HG03521 (cell line): ENCODE measurements at regions not wholly inside any gene's neighbourhood (a gene's known extent, or its start where the extent isn't known, plus 50 kb on each side); places are given as distances from the start of the nearest gene placed in this dataset.
A peak's percentile ranks its signal among the peaks of the same experiment; 100 is the strongest.
"Not testable (repeated sequence)": the region's sequence is repeated elsewhere in the genome, so short reads cannot be mapped to it uniquely, and the experiment has no call there.

Source experiments
- ATAC-seq: cut with Tn5 transposase; IDR thresholded peaks from one replicate; pipeline ENCODE4 v1.9.1; 2021; ENCODE audit warnings: mild to moderate bottlenecking, moderate library complexity; ENCODE audit not compliant: unreplicated experiment

DNA sequence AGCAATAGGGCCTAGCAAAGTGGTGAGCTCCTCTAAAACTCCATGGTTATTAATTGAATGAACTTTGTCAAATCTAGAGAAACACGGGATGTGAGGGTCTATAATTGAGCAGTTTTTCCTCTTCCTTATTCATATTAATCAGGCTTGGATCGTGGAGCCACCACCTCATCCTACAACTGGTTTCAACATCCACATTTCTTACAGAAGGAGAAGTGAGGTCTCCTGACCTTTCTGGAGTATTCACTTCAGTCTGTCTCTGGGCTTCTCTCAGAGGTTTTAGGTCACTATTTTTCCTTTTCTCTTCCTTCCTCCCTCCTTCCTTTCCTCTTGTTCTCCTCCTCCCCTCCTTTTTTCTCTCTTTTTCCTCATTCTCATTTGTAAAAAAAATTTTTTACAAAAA, 177.3 kb upstream of the ACTBL2 start:
- no peak for ATAC-seq

- no peak for ATAC-seq
Measured at GRCh38 chr5:57658018-57658417, 175.4 kb upstream of the ACTBL2 start.

GRCh38 chr5:57655228-57655627, 172.6 kb upstream of the ACTBL2 start:
- no peak for ATAC-seq

- ATAC-seq, result no peak
Measured at GRCh38 chr5:57653636-57654290, 171.2 kb upstream of the ACTBL2 start.

- no peak for ATAC-seq
Measured at GRCh38 chr5:57651127-57651526, 168.5 kb upstream of the ACTBL2 start.

GRCh38 chr5:57650360-57651069, 167.9 kb upstream of the ACTBL2 start:
- ATAC-seq, result peak; percentile 95

GRCh38 chr5:57642698-57643097, 160.1 kb upstream of the ACTBL2 start:
- ATAC-seq, result no peak

- no peak for ATAC-seq
Measured at GRCh38 chr5:57642066-57642465, 159.5 kb upstream of the ACTBL2 start.

- no peak for ATAC-seq
Measured at GRCh38 chr5:57635146-57635777, 152.7 kb upstream of the ACTBL2 start.

DNA sequence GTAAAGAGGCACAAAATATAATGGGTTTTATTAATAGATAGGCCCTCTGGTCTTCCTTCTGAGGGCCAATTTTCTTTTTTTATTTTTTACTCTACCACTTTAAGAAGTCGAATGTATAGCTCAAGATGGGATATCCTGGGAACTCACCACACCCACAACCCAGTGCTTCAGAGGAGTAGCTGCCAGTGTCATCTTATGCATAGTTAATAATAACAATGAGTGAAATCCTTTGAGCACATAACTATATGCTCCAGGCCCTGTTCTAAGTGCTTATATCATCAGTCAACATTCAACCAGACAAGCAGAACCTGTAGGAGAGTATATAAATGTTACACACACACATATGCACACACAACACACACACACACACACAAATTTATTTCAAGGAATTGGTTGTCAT, 150.3 kb upstream of the ACTBL2 start:
- no peak for ATAC-seq

- not testable (repeated sequence) for ATAC-seq
Measured at GRCh38 chr5:57631139-57631538, 148.5 kb upstream of the ACTBL2 start.

DNA sequence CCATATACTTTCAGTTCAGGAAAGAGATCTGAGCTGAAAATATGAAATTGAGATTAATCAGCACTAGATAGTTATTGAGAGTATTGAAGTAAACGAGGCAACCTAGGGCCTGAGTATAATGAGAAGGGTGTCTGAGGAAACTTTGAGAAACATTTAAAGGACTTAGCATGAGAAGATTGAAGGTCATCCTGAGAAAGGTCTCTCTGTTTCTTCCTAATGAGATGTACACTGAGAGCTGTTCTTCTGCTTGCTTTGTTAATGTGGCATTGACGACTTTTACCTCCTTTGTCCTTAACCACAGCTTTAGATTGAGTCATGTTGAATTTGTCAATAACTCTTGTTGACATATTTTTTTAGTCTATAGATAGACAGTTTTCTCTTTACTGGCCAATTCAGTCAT, 145.1 kb upstream of the ACTBL2 start:
- no peak for ATAC-seq

GRCh38 chr5:57626703-57627102, 144.1 kb upstream of the ACTBL2 start:
- ATAC-seq, result no peak

DNA sequence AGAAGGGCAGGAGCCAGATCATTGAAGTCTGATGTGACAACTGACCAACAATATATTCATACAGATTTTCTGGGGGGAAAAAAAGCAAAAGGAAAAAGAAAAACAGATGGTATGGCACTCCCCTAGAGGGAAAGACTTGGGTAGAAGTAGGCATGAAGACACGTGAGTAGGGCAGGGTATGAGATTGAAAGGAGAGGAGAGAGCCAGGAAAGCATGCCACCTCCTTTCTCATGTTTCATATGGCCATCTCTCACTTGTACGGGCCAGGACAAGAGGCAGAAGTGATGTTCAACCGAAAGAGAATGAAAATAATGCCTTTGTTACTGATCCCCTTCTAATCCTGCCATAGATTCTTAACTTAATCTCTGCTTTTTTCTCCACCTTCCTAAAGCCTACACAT, 139.0 kb upstream of the ACTBL2 start:
- ATAC-seq, result no peak

- ATAC-seq, result no peak
Measured at GRCh38 chr5:57618767-57619381, 136.3 kb upstream of the ACTBL2 start.

GRCh38 chr5:57613741-57614140, 131.1 kb upstream of the ACTBL2 start:
- no peak for ATAC-seq

GRCh38 chr5:57611177-57611576, 128.6 kb upstream of the ACTBL2 start:
- no peak for ATAC-seq

- no peak for ATAC-seq
Measured at GRCh38 chr5:57608542-57608941, 125.9 kb upstream of the ACTBL2 start.

DNA sequence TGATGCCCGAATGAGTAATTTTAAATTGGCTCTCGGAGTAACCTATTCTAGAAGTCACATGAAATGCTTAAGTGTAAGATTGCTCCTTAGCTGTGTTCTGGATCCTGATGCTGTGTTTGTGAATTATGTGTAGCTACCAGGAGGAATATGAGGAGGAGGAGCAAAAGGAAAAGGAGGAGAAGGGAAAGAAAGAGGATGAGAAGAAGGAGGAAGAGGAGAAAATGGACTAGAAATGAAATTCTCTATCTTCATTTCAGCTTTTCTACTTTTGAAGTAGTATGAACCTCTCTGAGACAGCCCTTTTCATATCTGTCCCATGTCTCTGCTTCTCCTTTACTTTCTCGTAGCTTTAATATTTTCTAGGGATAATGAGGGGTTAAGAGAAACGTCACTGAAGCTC, 119.4 kb upstream of the ACTBL2 start:
- ATAC-seq, result no peak

GRCh38 chr5:57600321-57600720, 117.7 kb upstream of the ACTBL2 start:
- no peak for ATAC-seq

DNA sequence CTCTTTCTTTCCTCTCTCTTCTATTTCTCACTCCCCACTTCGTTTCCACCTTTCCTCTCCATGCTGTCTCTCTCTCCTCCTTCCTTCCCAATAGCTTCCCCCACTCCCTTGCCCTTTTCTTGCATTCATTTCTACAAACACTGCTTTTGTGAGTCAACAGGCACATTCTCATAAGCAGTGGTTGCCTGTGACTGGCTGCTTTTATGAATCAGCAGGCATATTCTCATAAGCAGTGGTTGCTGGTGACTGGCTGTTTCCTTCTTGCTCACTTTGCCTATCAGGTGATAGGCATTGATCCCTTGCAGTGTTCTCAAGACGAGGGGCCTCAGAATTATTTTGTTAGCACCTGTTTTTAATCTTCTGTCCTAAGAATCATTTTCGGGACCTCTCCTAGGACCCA, 116.1 kb upstream of the ACTBL2 start:
- no peak for ATAC-seq

GRCh38 chr5:57598097-57598496, 115.5 kb upstream of the ACTBL2 start:
- no peak for ATAC-seq
